RPMI7951 (cell line): ENCODE measurements at regions not wholly inside any gene's neighbourhood (a gene's known extent, or its start where the extent isn't known, plus 50 kb on each side); places are given as distances from the start of the nearest gene placed in this dataset.
A peak's percentile ranks its signal among the peaks of the same experiment; 100 is the strongest.

ENCODE experiments used
- DNase-seq: peaks from one replicate; pipeline ENCODE4 v3.0.0-alpha.2; 2012; ENCODE audit warnings: low read depth

DNA sequence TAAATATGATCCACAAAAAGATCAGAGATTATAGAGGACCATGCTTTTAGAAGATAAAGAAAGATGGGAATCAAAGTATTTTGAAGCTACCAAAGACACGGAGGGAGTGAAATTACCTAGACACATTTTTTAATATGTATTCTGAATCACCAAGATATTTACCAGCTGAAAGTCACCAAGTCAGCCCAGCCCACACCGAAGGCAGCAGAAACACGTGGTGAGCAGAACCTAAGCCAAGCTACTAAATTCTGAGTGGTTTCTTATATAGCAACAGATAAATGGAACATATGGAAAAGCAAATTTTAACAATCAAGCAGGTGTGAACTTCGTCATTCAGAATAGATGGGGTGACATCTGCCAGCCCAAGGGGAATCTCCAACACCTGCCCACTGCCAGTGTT lies 134.7 kb upstream of the AKR1E2 start:
- DNase-seq = no peak

- no peak for DNase-seq
Observed at GRCh38 chr10:4688601-4689000, 137.4 kb upstream of the AKR1E2 start.

- DNase-seq = no peak
Observed at GRCh38 chr10:4688168-4688567, 137.8 kb upstream of the AKR1E2 start.

GRCh38 chr10:4687397-4687796 lies 138.6 kb upstream of the AKR1E2 start:
- DNase-seq = no peak

DNA sequence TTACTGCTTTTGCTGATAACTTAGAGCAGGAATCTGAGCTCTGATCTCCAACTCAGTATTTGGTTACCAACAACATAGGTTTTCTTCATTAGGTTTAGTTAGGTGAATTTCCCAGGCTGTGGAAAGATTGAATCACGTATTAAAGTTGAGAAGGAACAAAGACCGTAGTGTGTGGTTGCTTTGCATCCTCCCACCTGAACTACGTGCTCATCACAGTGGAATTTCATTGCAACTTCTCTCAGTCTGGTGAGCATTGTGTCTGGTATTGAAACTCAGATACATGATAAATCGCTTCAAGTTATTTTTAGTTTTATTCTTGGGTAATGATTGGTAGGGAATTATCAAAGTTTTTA lies 139.4 kb upstream of the AKR1E2 start:
- peak; percentile 87 for DNase-seq

- DNase-seq = no peak
Observed at GRCh38 chr10:4685904-4686643, 139.9 kb upstream of the AKR1E2 start.

- no peak for DNase-seq
Observed at GRCh38 chr10:4685491-4685890, 140.5 kb upstream of the AKR1E2 start.

GRCh38 chr10:4684434-4684833 lies 141.6 kb upstream of the AKR1E2 start:
- DNase-seq = no peak

DNA sequence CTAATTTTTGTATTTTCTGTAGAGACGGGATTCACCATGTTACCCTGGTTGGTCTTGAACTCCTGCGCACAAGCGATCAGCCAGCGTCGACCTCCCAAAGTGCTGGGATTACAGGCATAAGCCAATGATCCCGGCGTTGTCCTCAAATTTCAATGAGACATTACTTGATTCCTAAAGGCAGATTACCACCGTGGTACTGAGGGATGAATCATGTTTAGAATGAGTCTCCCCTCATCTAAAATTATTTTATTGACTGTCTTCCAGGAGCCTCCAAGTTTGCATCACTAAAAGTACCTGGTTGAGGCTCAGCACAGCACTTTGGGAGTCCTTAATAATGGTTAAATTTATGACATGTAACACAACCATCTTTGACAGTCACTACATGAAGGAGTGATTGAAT lies 142.2 kb upstream of the AKR1E2 start:
- no peak for DNase-seq

DNA sequence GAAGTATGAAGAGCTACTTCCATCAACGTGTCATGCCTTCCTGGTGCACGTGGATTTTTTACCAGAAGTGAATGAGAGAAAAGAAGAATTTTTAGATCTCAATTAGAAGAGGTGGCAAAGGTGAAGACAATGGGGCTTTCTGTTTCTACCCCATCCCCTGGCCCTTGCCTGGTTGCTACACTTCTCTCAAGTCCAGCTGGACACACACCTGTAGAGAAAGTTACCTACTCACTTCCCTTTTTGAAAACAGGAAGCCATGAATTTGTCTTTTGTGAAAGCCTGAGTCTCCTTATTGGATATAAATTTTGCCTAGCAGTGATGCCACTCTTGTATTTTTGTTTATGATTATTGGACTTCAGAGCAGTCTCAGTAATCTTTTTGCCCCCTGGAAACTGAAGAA lies 142.9 kb upstream of the AKR1E2 start:
- DNase-seq = no peak

DNA sequence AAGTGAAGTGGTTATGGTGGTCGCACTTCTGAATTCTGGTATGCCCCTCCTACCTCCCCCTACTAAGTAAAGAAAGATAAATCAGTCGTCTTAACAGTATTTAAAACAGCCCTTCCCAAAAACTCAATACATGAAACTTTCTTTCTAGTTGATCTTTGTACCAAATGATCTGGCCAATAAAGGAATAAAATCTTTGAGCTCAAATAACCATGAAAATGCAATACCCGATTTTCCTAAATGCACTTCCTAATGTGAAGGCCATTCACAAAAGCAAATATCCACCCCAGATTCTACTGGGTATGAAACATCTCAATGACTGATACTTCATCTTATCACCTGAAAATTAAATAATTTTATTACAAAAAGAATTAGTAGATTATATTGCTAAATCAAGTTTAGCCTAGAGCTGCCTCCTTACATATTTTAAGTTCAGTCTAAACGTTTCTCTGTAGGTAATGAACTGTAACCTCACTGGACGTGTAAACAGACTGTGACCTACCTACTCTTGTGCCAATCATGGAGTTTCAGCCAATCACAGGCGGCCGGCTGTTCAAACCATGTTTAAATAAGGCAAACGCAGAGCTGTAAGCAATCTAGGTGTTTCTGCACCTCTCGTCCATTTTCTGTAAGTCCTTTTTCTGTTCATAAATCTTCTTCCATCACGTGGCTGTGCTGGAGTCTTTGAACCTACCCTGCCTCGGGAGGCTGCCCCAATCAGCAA lies 146.9 kb upstream of the AKR1E2 start:
- DNase-seq = no peak

DNA sequence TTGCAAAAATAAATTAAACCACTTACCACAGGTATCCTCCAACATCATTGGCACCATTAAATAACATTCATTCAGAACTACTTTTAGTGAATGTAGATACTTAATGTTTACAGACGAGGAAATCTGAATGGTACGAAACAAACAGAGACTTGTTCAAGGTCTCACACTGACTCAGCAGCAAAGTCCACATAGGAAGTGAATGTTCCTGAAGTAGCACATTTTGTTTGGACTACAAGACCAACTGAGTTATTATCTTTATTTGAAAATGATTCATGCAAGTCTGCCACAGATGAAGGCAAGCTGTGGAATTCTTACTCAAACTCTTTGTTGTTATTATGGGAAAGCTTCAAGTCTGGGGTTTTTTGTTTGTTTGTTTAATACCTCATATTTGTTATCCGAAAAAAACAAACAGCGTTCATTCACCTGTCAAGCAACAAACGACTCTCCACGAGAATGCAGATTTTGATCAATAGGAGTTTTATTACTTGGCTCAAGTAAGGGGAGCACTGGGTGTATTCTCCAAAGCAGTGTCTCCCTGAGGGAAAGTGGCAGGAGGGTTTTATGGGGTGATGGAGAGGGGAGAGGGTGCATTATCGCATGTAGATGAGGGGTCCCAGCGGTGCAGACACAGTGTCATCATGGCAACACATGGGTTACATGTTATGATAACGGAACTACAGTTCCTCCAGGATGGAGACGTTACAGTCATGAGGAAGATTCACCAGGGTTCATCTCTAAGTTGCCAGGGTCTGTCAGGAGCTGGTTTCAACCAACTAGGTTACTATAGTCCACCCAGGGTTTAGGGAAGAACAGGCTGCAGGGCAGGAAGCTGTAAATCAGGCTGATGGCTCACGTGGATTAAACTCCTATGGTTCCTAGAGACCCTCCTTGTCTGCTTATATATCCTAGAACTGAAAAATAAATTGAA lies 147.7 kb upstream of the AKR1E2 start:
- peak; percentile 78 for DNase-seq

GRCh38 chr10:4677296-4678021 lies 148.5 kb upstream of the AKR1E2 start:
- DNase-seq = peak; percentile 49

- no peak for DNase-seq
Observed at GRCh38 chr10:4676566-4676965, 149.4 kb upstream of the AKR1E2 start.

- DNase-seq = no peak
Observed at GRCh38 chr10:4675808-4676207, 150.2 kb upstream of the AKR1E2 start.

- DNase-seq = no peak
Observed at GRCh38 chr10:4673279-4674040, 152.5 kb upstream of the AKR1E2 start.

DNA sequence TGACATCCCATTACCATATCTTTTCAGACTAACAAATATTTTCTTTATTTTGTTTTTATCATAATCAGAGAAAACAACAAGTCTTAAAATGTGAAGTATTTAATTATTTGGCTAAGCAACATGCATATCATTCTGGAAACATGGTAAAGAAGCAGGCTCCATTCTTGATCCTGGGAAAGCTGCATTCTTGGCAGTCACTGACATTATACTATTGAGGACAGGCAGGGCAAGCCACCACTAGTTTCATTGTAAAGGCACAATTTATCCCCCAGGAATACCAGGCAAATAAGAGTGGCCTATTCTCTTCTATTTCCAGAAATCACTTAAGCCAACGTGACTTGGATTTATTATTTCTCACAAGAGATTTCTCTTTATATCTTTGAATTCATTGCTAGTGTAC lies 153.8 kb upstream of the AKR1E2 start:
- peak; percentile 50 for DNase-seq

GRCh38 chr10:4671451-4672145 lies 154.4 kb upstream of the AKR1E2 start:
- peak; percentile 89 for DNase-seq

DNA sequence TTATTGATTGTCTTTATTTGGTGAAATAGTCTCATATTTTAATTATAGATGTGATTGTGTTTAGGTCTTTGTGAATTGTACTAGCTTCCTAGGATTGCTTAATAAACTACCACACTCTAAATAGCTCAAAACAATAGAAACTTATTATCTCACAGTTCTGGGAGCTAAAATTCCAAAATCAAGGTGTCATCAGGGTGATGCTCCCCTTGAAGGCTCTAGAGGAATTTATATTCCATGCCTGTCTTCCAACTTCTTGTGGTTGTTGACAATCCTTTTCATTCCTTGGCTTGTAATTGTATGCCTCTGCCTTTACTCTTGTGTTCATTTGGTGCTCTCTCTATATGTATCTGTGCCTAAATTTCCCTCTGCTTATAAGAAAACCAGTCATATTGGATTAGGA lies 155.3 kb upstream of the AKR1E2 start:
- peak; percentile 74 for DNase-seq

DNA sequence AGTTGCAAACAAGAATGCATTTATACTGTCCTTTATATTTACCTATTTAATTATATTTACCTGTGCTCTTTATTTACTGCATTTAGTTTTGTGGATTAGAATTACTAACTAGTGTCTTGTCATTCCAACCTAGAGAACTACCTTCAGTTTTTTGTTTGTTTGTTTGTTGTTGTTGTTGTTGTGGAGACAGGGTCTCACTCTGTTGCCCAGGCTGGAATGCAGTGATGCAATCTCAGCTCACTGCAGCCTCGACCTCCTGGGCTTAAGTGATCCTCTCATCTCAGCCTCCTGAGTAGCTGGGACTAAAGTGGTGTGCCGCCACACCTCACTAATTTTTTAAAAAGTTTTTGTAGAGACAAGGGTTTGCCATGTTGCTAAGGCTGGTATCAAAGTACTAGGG lies 156.4 kb upstream of the AKR1E2 start:
- no peak for DNase-seq
